Neutrophil (primary cell): ENCODE measurements at regions not wholly inside any gene's neighbourhood (a gene's known extent, or its start where the extent isn't known, plus 50 kb on each side); places are given as distances from the start of the nearest gene placed in this dataset.

Experiments used
- H3K27ac ChIP-seq: fragments of 200-600 bp; sonication (generic); 2 replicates; pipeline ENCODE4 v1.5.1; 2016; ENCODE audit warnings: mild to moderate bottlenecking, moderate library complexity
- H3K27me3 ChIP-seq: fragments of 200-600 bp; sonication (generic); 2 replicates; pipeline ENCODE4 v1.6.0; 2016; ENCODE audit warnings: mild to moderate bottlenecking
- H3K36me3 ChIP-seq: fragments of 200-600 bp; sonication (generic); 2 replicates; pipeline ENCODE4 v1.5.1; 2017
- H3K4me1 ChIP-seq, 2 experiments: fragments of 200-600 bp in 1 of 2; sonication (generic) in 1 of 2; 1 replicate in 1 of 2; 2 replicates in 1 of 2; pipeline versions ENCODE4 v1.5.1 to v1.6.1; 2013 to 2016; ENCODE audit warnings: low read depth in 1 of 2, low read length in 1 of 2, mild to moderate bottlenecking in 1 of 2, moderate library complexity in 1 of 2; ENCODE audit not compliant: control insufficient read depth in 1 of 2, insufficient read depth in 1 of 2
- H3K4me3 ChIP-seq, 2 experiments: fragments of 200-600 bp in 1 of 2; sonication (generic) in 1 of 2; 1 replicate in 1 of 2; 2 replicates in 1 of 2; pipeline ENCODE4 v1.5.1; 2013 to 2016; ENCODE audit warnings: low read depth in 1 of 2, low read length in 1 of 2, mild to moderate bottlenecking in 1 of 2, moderate library complexity in 1 of 2
- H3K9me3 ChIP-seq: fragments of 200-600 bp; sonication (generic); 2 replicates; pipeline ENCODE4 v1.5.1; 2016
- TF ChIP-seq, protein P1 (sequence below): fragments of 200-600 bp; sonication (generic); IDR thresholded peaks from 2 replicates; pipeline ENCODE4 v1.5.1; 2016; ENCODE audit warnings: antibody characterized with exemption

DNA sequence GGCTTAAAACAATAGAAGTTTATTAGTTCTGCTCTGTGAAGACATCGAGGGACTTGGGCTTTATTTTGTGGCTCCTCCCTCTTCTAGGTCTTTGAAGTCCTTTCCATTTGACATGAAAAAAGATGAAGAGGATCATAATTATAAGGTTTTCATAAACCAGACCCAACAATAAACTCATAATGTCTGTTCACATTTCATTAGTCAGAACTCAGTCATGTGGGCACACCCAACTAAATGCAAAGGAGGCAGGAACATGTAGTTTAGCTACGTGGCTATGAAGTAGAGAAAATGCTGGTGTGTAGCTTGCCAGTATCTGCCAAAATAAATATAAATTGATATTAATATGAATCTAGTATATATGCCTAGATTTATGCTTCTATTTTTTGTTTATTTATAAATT, 393.9 kb upstream of the C9orf72 start:
- Histone ChIP-seq H3K36me3 (no peaks in the 10 kb centered on the region), H3K9me3 (no peaks in the 10 kb centered on the region), H3K27ac (no peak overlapping the region), H3K4me3 (no peak overlapping the region), H3K4me1 (no peaks in the 10 kb centered on the region), H3K27me3 (no peaks in the 10 kb centered on the region)
- TF ChIP-seq, protein P1, sequence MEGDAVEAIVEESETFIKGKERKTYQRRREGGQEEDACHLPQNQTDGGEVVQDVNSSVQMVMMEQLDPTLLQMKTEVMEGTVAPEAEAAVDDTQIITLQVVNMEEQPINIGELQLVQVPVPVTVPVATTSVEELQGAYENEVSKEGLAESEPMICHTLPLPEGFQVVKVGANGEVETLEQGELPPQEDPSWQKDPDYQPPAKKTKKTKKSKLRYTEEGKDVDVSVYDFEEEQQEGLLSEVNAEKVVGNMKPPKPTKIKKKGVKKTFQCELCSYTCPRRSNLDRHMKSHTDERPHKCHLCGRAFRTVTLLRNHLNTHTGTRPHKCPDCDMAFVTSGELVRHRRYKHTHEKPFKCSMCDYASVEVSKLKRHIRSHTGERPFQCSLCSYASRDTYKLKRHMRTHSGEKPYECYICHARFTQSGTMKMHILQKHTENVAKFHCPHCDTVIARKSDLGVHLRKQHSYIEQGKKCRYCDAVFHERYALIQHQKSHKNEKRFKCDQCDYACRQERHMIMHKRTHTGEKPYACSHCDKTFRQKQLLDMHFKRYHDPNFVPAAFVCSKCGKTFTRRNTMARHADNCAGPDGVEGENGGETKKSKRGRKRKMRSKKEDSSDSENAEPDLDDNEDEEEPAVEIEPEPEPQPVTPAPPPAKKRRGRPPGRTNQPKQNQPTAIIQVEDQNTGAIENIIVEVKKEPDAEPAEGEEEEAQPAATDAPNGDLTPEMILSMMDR, result no peak

DNA sequence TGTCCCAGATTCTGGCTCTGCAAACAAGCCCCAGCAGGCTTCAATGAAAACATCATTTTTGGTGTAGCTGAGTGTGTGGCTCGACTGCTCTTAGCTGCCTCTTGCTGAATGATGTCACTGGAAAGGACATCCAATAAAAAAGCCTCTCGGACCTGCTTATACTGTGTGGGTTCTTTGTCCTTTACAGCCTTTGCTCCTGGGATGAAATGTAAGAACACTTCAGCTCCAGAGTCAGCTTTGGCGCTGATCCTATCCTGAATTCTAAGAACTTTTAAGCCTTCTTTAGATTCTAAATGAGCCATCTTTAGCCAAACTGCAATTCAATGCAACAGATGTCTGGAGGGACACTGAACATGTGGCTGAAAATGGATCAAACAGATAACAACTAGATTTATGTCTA, 404.6 kb upstream of the C9orf72 start:
- no peak overlapping the region for H3K27ac ChIP-seq
- no peaks in the 10 kb centered on the region for H3K36me3 ChIP-seq
- H3K27me3 ChIP-seq, result no peaks in the 10 kb centered on the region
- H3K9me3 ChIP-seq, result no peaks in the 10 kb centered on the region
- TF ChIP-seq, protein P1, result no peak
- no peaks in the 10 kb centered on the region for H3K4me1 ChIP-seq
- no peak overlapping the region for H3K4me3 ChIP-seq

DNA sequence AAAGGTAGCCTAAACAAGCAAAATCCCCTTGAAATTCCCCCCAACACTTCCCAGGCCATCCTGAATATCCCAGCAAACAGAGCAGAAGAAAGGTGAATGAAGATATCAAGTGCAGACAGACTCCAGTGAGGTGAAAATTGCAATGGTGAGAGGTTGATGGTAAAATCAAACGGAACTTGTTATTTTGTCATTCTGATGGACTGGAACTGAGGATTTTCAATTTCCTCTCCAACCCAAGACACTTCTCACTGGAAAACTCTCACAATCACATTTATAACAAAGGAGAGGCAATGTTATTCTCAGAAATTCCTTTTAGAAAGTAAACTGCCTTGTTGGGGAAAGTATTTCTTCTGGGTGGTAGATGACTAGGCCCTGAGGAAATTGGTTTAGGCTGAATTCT, 412.4 kb upstream of the C9orf72 start:
- Histone ChIP-seq H3K36me3 (no peaks in the 10 kb centered on the region), H3K4me1 (no peaks in the 10 kb centered on the region), H3K27me3 (no peaks in the 10 kb centered on the region), H3K4me3 (no peak overlapping the region), H3K27ac (no peak overlapping the region), H3K9me3 (no peaks in the 10 kb centered on the region)
- TF ChIP-seq, protein P1, result no peak

DNA sequence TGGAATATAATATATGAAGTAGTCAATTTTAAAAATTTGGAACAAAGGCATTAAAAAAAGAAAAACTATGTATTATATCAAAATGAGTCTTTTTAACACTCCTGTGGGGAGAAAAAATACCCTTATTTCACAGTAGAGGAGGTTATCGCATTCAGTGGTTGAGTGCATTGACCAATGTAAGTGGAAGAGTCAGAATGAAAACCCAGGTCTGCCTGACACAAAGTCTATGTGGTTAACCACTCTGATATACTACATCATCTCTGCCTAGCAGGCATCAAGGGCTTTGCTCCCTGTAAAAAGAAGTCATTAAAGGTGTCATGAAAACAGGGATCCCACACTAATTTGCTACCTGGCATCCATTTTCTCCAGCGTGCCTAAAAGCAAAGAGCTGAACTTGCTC, 417.2 kb upstream of the C9orf72 start:
- no peaks in the 10 kb centered on the region for H3K36me3 ChIP-seq
- no peaks in the 10 kb centered on the region for H3K4me1 ChIP-seq
- no peak overlapping the region for H3K27ac ChIP-seq
- TF ChIP-seq, protein P1, result no peak
- no peak overlapping the region for H3K4me3 ChIP-seq
- H3K9me3 ChIP-seq, result no peaks in the 10 kb centered on the region
- no peaks in the 10 kb centered on the region for H3K27me3 ChIP-seq

DNA sequence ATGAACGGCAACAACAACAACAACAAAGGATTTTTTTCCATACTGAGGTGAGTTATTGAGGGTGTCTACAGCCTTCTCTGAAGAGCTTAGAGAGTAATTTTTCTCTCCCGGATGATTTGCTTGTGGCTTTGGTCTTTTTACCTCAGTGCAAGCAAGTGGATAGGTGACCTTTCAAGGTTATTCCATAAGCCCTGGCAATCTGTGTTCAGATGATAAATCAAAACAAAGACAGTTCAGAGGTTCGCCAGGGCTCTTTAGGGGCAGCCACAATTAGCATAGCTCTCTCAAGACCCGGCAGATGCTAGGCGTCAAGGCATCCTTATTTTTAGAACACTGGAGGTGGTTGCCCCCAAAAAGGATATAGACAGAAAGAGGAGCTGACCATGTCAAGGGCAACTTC, 417.9 kb upstream of the C9orf72 start:
- Histone ChIP-seq H3K27ac (no peak overlapping the region), H3K36me3 (no peaks in the 10 kb centered on the region), H3K9me3 (no peaks in the 10 kb centered on the region), H3K4me1 (no peaks in the 10 kb centered on the region), H3K27me3 (no peaks in the 10 kb centered on the region), H3K4me3 (no peak overlapping the region)
- TF ChIP-seq, protein P1, result no peak

DNA sequence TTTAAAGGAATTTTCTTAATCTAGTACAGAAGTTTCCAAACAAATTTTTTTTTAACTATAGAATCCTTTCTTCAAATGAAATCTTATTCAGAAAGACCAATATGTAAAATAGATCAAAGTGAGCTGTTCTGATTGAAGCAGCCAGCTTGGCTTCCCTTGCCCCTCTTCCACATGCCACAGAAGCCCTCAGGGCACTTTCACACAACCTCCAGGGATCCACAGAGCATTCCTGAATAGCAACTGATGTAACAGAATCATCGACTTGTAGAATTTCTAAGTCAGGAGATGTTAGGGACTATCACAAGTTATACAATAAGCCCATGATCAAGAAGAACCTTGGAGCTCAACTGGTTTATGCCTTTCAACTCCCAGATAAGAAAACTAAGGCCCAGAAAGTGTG, 427.8 kb upstream of the C9orf72 start:
- Histone ChIP-seq H3K9me3 (no peaks in the 10 kb centered on the region), H3K36me3 (no peaks in the 10 kb centered on the region), H3K27ac (no peak overlapping the region), H3K4me1 (no peaks in the 10 kb centered on the region), H3K27me3 (no peaks in the 10 kb centered on the region), H3K4me3 (no peak overlapping the region)
- TF ChIP-seq, protein P1, result no peak
